Panc1 (cell line): ENCODE measurements at regions not wholly inside any gene's neighbourhood (a gene's known extent, or its start where the extent isn't known, plus 50 kb on each side); places are given as distances from the start of the nearest gene placed in this dataset.

Experiments used
- ATAC-seq: fragments of 200-7000 bp; cut with Tn5 transposase; 2 replicates; pipeline ENCODE4 v1.9.1; 2020; ENCODE audit warnings: mild to moderate bottlenecking, moderate library complexity
- BruUV-seq: library from RNA; stranded (reverse); fragments of 400-500 nt; replicated peaks from 2 replicates; lab custom pipeline; 2021; lab: Mats Ljungman, UMichigan
- CTCF ChIA-PET: fragments of 300-600 bp; sonication (Branson Sonifier 250); formaldehyde crosslinking; loops from one replicate; lab custom pipeline; 2022; ENCODE audit warnings: antibody characterized with exemption; lab: Charles Lee
- POLR2A ChIA-PET: fragments of 300-600 bp; sonication (Branson Sonifier 250); formaldehyde crosslinking; loops from one replicate; lab custom pipeline; 2022; ENCODE audit warnings: antibody characterized with exemption; lab: Charles Lee
- DNase-seq: peaks from one replicate; pipeline ENCODE4 v3.0.0-alpha.2; 2010; ENCODE audit warnings: low read depth, low spot score
- H3K27ac ChIP-seq: 2 replicates; pipeline ENCODE4 v1.5.1; 2011; ENCODE audit warnings: mild to moderate bottlenecking, low read length, inconsistent platforms
- H3K27me3 ChIP-seq: fragments of 200-500 bp; sonication (Bioruptor generic); 2 replicates; pipeline ENCODE4 v1.6.0; 2014; ENCODE audit warnings: low read length, inconsistent platforms; ENCODE audit not compliant: control insufficient read depth, insufficient read depth
- H3K36me3 ChIP-seq: fragments of 200-500 bp; sonication (Bioruptor generic); 2 replicates; pipeline ENCODE4 v1.5.1; 2014; ENCODE audit warnings: inconsistent platforms, mild to moderate bottlenecking, low read length, moderate library complexity; ENCODE audit not compliant: control insufficient read depth, insufficient read depth
- H3K4me1 ChIP-seq: 2 replicates; pipeline ENCODE4 v1.5.1; 2011; ENCODE audit warnings: inconsistent platforms, mild to moderate bottlenecking, low read length, moderate library complexity; ENCODE audit not compliant: control insufficient read depth, insufficient read depth
- H3K4me3 ChIP-seq, 2 experiments: 2 replicates each; pipeline ENCODE4 v1.5.1; 2011 to 2012; ENCODE audit warnings: low read depth in 2 of 2, low read length in 2 of 2, mild to moderate bottlenecking in 2 of 2, inconsistent platforms in 1 of 2, moderate library complexity in 1 of 2
- H3K9me3 ChIP-seq: fragments of 200-500 bp; sonication (Bioruptor generic); 2 replicates; pipeline ENCODE4 v1.5.1; 2014; ENCODE audit warnings: low read depth, mild to moderate bottlenecking, inconsistent platforms, low read length, moderate library complexity; ENCODE audit not compliant: control insufficient read depth, insufficient read depth
- CTCF ChIP-seq: fragments of 450-650 bp; IDR thresholded peaks from 2 replicates; pipeline ENCODE4 v1.5.1; 2017; ENCODE audit warnings: mild to moderate bottlenecking
- POLR2AphosphoS5 ChIP-seq: IDR thresholded peaks from 2 replicates; pipeline ENCODE4 v1.6.1; 2012; ENCODE audit warnings: mild to moderate bottlenecking, low read depth, low read length, moderate library complexity
- REST ChIP-seq, 2 experiments: IDR thresholded peaks; 2 replicates each; pipeline ENCODE4 v1.6.1; 2011 to 2012; ENCODE audit warnings: low read depth in 2 of 2, control low read depth in 1 of 2, low read length in 1 of 2, mild to moderate bottlenecking in 1 of 2, moderate library complexity in 1 of 2; ENCODE audit not compliant: insufficient read depth in 1 of 2
- SIN3A ChIP-seq: IDR thresholded peaks from 2 replicates; pipeline ENCODE4 v1.6.1; 2012; ENCODE audit warnings: low read depth, mild to moderate bottlenecking, low read length, moderate library complexity, borderline replicate concordance; ENCODE audit not compliant: insufficient read depth
- TCF7L2 ChIP-seq: IDR thresholded peaks from 2 replicates; pipeline ENCODE4 v1.6.1; 2011; ENCODE audit warnings: mild to moderate bottlenecking, low read depth, low read length, inconsistent platforms
- in situ Hi-C: cut with HindIII; loops from 2 replicates; pipeline ENCODE4 v1.10.0; 2016; ENCODE audit warnings: low sequenced_read_pairs, low pct_unique_long_range_greater_than_20kb
- intact Hi-C: fragments of 100-400 bp; cut with micrococcal nuclease; formaldehyde crosslinking; loops from one replicate; pipeline ENCODE4 v1.10.0; 2022; ENCODE audit not compliant: unreplicated experiment

GRCh38 chr13:99041788-99042187, 63.9 kb upstream of the DOCK9 start:
- in situ Hi-C loops, result no loop called here
- POLR2A ChIA-PET, result no interaction called here

GRCh38 chr13:99042521-99043250, 64.8 kb upstream of the DOCK9 start:
- in situ Hi-C loops, result no loop called here
- no TSS peak for BruUV-seq
- intact Hi-C loops, result no loop called here
- no peaks in the 10 kb centered on the region for H3K4me1 ChIP-seq
- H3K27ac ChIP-seq, result no peak overlapping the region
- CTCF ChIA-PET, result no interaction called here
- no peaks in the 10 kb centered on the region for H3K9me3 ChIP-seq
- no peaks in the 10 kb centered on the region for H3K36me3 ChIP-seq
- no peak for ATAC-seq
- POLR2A ChIA-PET, result no interaction called here
- H3K4me3 ChIP-seq, result no peak overlapping the region
- DNase-seq, result no peak
- no peak for TF ChIP-seq CTCF
- TF ChIP-seq TCF7L2, result no peak
- TF ChIP-seq SIN3A, result no peak
- TF ChIP-seq REST (IDR thresholded peaks at IDR 0.05; ENCODE audit: insufficient read depth in 1 of 2, low read depth in 2 of 2, low read length in 1 of 2), result no peak
- TF ChIP-seq POLR2AphosphoS5, result no peak
- H3K27me3 ChIP-seq, result no peaks in the 10 kb centered on the region

More at GRCh38 chr13:99041788-99042187, 63.9 kb upstream of the DOCK9 start:
- intact Hi-C loops, result no loop called here
- no TSS peak for BruUV-seq
- CTCF ChIA-PET, result no interaction called here
- no peak for ATAC-seq
- no peak overlapping the region for H3K4me3 ChIP-seq
- H3K27ac ChIP-seq, result no peak overlapping the region
- no peaks in the 10 kb centered on the region for H3K36me3 ChIP-seq
- TF ChIP-seq POLR2AphosphoS5 (no peak), CTCF (no peak), REST (IDR thresholded peaks at IDR 0.05; ENCODE audit: insufficient read depth in 1 of 2, low read depth in 2 of 2, low read length in 1 of 2) (no peak), TCF7L2 (no peak), SIN3A (no peak)
- no peaks in the 10 kb centered on the region for H3K9me3 ChIP-seq
- DNase-seq, result no peak
- H3K4me1 ChIP-seq, result no peaks in the 10 kb centered on the region
- no peaks in the 10 kb centered on the region for H3K27me3 ChIP-seq
